ENCODE measurements at regions not wholly inside any gene's neighbourhood (a gene's known extent, or its start where the extent isn't known, plus 50 kb on each side); places are given as distances from the start of the nearest gene placed in this dataset.

DNA sequence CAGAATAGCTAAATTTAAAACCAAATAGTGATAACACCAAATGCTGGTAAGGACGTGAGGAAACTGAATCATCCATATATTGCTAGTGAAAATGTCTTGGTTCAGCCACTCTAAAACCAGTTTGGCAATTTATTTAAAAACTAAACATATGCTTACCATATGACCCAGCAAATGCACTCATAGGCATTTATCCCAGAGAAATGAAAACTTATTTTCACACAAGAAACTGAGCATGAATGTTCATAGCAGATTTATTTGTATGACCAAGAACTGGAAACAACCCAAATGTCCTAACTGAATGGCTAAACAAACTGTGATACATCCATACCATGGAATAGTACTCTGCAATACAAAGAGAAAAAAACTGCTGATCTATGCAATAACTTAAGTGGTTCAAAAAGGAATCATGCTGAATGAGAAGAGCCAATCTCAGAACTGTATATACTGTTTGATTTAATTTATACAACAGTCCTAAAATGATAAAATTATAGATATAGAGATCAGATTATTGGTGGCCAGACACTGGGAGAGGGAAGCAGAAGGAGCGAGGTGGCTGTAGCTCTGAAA is 115.6 kb upstream of the ADGRF1 start:
- TF ChIP-seq GATA2 (IDR thresholded peaks at IDR 0.05; ENCODE audit: low read depth, low read length) (no peak), GATA3 (IDR thresholded peaks at IDR 0.05; ENCODE audit: low read depth, low read length) (no peak)

DNA sequence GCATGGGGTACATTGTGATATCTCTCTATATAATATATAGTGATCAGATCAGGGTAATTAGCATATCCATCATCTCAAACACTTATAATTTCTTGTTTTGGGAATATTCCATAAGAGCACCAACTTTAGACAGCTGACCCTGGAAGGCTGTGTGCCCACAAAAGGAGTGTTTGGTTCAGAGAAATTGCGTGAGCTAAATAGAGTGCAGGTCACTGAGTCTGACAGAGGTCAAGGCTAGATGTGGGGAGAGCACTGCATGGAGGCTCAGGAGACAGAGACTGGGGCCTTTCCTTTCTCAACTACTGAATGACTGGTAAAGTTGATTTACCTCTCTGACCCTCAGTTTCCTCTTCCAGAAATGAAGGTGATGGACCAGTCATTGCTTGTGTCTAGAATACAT is 114.9 kb upstream of the ADGRF1 start:
- TF ChIP-seq GATA3 (IDR thresholded peaks at IDR 0.05; ENCODE audit: low read depth, low read length) (no peak), GATA2 (IDR thresholded peaks at IDR 0.05; ENCODE audit: low read depth, low read length) (no peak)

DNA sequence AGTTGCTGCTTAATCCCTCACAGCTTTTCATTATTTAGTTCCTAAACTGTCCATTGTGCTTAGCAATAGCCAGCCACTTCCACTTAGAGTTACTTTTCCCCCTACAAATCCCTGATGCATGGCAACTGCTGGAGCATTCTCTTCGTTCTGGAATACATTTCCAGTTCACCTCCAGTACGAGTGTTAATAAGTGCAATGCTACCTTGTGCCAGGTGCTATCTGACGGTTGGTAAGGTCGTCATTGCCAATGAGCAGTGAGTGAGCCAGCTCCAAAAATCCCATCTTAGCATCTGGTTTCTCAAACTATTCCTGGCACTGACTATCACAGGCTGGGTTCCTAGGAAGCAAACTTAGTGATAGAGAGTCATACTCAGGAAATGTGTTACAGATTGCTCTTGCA is 114.1 kb upstream of the ADGRF1 start:
- TF ChIP-seq GATA2 (IDR thresholded peaks at IDR 0.05; ENCODE audit: low read depth, low read length) (no peak), GATA3 (IDR thresholded peaks at IDR 0.05; ENCODE audit: low read depth, low read length) (no peak)

DNA sequence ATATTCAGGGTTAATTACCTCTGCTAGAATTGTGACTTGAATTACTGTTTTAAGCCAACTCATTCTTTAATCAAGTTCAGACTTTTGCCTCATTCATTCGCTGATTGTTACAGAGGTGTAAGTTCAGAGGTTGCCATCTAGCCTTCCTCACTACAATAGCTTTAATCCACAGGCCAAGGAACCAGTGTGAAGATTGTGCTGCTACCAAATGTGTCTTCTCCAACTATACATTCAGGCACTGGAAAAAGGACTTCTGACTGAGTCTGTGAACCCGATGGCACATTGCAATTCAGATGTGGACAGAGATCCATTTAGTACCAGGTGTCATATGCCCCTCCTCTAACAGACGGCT is 111.2 kb upstream of the ADGRF1 start:
- TF ChIP-seq GATA3 (IDR thresholded peaks at IDR 0.05; ENCODE audit: low read depth, low read length) = no peak
- no peak for TF ChIP-seq GATA2 (IDR thresholded peaks at IDR 0.05; ENCODE audit: low read depth, low read length)

DNA sequence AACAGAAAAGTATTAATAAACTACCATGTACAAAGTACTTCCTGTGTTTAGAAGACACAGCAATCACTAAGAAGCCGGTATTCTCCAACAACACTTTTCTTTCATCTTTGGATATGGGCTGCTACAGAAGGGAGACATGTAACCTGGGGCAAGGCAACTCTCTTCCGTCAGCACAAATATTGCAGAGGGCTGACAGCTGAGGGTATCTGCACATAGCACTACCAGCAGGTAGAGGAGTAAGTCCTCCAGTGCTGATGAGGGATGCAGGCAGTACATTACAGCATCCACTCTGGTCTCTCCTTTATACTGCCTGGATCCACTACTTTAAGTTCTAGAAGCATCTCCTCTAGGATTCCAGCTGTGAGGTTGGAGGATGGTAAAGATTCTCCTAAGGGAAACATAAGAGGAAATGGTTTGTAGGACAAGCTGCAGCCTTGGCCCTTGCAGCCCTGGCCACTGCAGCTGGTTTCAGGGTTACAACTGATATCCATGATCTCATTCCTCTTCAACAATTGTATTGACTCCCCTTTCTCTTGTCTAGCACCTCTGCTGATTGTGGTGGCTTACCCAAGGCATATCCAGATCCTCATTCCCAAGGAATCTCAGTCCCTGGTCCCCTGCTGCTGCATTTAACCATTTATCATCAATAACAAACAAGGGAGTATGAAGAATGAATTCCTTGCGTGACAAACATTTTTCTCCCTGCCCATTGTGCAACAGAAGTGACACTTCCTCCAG is 110.7 kb upstream of the ADGRF1 start:
- TF ChIP-seq GATA2 (IDR thresholded peaks at IDR 0.05; ENCODE audit: low read depth, low read length) (no peak), GATA3 (IDR thresholded peaks at IDR 0.05; ENCODE audit: low read depth, low read length) (no peak)

DNA sequence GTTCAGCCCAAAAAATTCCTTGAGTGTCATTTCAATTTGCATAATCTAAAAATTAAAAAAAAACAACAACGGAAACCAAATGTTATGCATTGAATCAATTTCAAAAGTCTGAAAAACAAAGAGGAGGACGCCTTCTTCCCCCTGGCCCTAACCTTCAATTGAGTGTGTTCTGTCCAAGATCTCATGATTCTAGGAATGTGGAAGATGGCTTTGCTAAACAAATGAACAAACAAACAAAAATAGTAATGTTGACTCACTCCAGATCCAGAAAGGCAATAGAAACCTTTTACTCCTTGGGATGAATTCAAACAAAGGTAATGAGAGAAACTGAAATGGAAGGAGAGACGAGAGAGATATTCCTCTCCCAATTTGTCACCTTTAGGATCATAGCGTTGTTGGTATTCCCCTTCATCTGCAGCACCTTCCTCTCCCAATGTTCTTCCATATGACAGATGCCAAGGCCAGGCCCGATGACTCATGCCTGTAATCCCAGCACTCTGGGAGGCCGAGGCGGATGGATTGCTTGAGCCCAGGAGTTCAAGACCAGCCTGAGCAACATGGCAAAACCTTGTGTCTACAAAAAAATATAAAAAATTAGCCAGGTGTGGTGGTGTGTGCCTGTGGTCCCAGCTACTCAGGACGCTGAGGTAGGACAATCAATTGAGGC is 109.2 kb upstream of the ADGRF1 start:
- TF ChIP-seq GATA2 (IDR thresholded peaks at IDR 0.05; ENCODE audit: low read depth, low read length) = no peak
- TF ChIP-seq GATA3 (IDR thresholded peaks at IDR 0.05; ENCODE audit: low read depth, low read length) = no peak

DNA sequence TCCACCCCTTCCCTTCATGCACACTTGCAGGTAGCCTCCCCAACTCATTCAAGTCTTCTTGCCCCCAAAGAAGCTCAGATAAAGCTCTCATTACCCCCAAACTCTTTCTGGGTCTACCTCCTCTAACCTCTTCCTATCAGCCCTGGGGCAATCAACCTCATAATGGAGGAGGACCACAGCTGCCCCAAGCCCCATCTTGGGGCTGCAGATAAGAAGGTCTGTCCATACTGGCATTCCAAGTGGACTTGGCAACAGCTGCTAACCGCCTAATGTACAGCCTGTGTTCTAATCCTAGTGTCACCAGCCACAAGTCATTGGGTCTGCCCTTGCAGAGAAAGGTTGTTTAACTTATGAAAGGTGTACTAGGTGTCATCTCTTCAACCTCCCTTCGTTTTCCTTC is 107.4 kb upstream of the ADGRF1 start:
- no peak for TF ChIP-seq GATA3 (IDR thresholded peaks at IDR 0.05; ENCODE audit: low read depth, low read length)
- no peak for TF ChIP-seq GATA2 (IDR thresholded peaks at IDR 0.05; ENCODE audit: low read depth, low read length)

DNA sequence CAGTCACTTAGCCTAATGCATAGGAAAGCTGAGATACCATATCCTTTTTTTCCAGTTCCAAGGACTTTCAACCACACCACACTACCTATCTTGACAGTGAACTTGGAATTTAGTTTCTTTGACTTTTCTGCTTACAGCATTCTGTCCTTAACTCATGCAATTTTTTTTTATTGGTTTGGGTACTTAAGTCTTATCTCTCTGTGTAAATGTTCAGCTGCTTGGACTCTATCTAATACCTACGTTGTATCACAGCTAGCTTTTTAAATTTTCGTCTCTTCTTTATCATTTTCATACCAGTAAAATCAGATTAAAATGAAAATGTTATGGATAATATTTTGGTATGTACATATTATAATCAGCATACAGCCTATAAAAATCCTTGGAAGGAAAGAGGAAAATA is 106.9 kb upstream of the ADGRF1 start:
- no peak for TF ChIP-seq GATA2 (IDR thresholded peaks at IDR 0.05; ENCODE audit: low read depth, low read length)
- no peak for TF ChIP-seq GATA3 (IDR thresholded peaks at IDR 0.05; ENCODE audit: low read depth, low read length)

DNA sequence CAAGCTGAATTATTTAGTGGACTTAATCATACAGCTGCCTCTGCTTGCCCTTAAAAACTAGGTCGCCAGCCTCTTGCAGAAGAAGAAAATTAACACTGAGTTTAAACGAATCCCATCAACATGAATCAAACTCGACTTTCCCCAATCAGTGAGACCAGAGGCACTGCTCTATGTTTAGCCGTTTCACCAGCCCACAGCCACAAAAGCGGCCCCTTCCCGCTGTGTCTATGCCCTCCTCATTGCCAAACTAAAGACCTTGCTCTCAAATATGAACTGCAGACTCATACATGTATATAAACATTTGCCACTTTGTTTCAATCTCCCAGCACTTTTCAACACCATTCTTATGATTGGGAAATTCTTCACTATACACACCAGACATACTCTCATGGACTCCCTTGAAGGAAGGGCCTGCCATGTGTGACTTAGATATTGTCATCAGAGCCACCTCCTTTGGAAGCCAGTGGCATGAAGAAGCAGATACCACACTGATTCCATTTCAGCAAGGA is 105.8 kb upstream of the ADGRF1 start:
- no peak for TF ChIP-seq GATA2 (IDR thresholded peaks at IDR 0.05; ENCODE audit: low read depth, low read length)

DNA sequence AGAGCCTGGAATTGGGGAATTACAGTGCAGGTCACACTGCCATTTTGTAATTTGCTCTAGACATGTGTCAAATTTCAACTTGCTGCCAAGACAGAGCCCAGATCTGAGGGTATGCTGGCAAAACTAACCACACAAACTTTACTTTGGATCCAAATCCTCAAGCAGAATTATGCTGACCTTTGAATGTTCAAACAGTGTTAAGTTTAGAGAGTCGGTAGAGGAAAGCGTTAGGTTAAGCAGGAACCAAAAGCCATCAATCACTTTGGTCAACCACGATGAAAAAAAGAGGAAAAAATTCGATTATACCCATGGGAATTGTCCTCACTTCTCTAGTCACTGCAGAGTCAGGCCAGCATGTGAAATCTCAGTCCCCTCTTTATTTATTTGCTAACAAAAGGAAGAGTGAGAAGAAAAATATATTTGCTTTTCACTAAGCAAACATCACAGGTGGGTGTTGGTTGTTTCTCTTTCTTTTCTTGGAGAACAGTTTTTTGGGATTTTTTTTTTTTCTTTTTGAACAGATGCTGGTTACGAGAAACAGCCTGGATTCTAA is 105.1 kb upstream of the ADGRF1 start:
- no peak for TF ChIP-seq GATA2 (IDR thresholded peaks at IDR 0.05; ENCODE audit: low read depth, low read length)
- no peak for TF ChIP-seq GATA3 (IDR thresholded peaks at IDR 0.05; ENCODE audit: low read depth, low read length)

DNA sequence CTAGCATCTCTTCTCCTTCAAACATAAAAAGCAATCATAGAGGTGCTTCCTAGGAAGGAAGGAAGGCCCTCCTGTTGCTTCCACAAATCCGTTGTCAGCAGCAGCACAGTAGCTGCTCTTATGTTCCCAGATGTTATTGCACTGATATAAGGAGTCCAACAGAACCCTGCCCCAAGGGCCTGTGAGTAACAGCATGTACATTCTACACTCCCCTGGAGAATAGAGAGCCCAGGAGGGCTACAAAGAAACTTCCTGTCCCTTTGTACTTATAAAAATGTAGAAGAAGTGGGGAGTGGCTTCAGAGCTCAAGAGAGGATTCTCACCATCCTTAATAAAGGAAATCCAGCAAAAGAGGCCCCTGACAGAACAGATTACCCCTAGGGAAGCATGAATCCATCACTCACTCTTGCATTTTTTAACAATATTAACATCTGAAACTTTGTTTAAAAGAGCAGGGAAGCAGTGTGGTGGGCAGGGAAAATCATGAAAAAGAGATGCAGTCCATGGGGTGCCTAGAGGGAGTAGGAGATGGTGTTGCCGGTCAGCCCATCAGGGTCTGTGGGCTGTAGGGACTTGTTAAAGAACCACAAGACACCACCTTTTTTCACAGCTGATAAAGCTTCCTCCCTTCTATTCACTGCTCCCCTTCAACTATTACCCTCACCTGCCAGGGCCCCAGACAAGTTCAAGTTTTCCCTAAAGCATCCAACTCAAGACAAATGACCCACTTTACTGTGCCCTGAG is 104.5 kb upstream of the ADGRF1 start:
- TF ChIP-seq GATA3 (IDR thresholded peaks at IDR 0.05; ENCODE audit: low read depth, low read length) = no peak
- TF ChIP-seq GATA2 (IDR thresholded peaks at IDR 0.05; ENCODE audit: low read depth, low read length) = no peak

DNA sequence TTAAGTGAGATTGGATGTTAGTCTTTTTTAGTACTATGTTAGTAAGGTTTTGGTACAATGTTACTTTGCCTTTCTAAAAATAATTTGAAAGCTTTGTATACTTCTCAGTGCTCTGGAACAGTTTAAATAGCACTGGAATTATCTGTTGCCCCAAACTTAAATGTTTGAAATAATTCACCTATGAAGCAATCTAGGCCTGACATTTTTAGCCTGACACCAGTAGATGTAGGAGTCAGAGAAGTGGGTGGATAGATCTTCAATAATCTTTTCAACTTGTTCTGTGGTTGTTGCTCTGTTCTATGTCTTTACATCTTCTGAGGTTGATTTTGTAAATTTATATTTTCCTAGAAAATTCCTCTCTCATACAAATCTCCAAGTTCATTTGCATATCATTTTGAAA is 103.1 kb upstream of the ADGRF1 start:
- TF ChIP-seq GATA2 (IDR thresholded peaks at IDR 0.05; ENCODE audit: low read depth, low read length) (no peak), GATA3 (IDR thresholded peaks at IDR 0.05; ENCODE audit: low read depth, low read length) (no peak)

DNA sequence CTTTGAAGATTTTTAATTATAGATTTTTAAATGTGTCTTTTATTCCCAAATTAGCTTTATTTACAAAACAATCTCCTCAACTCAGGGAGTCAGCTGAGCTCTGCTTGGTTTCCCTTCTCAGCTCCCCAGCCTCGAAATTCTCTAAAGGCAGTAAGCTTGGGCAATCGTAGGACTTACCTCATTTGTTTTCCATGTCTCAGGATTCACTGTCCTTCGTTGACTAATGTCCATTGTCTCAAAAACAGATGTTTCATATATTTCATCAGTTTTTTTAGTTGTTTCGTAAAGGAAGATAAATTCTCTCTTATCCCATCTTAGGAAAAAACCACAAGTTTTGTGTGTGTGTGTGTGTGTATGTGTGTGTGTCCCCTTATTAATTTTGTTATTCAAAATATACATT is 102.2 kb upstream of the ADGRF1 start:
- no peak for TF ChIP-seq GATA3 (IDR thresholded peaks at IDR 0.05; ENCODE audit: low read depth, low read length)
- TF ChIP-seq GATA2 (IDR thresholded peaks at IDR 0.05; ENCODE audit: low read depth, low read length) = no peak

DNA sequence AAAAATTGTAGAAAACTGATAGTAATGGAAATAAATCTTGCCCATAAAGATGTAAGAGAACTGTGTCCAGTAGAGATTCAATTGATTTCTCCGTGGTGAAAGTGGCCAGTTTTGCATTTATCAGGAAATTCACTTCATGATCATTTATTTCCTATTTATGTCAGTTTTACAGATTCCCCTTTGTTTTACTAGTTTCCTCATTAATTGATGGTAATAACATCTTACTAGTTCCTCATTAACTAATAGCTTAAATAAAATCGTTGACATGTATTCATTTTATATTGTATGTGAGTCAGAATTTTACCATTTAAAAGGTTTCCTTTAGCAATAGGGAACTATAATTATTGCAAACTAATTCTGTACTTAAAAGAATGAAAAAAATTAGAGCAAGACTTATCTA is 99.8 kb upstream of the ADGRF1 start:
- TF ChIP-seq GATA2 (IDR thresholded peaks at IDR 0.05; ENCODE audit: low read depth, low read length) (no peak), GATA3 (IDR thresholded peaks at IDR 0.05; ENCODE audit: low read depth, low read length) (no peak)
